Mammary epithelial cell (primary cell): ENCODE measurements at regions not wholly inside any gene's neighbourhood (a gene's known extent, or its start where the extent isn't known, plus 50 kb on each side); places are given as distances from the start of the nearest gene placed in this dataset.

ENCODE experiments used
- EZH2 ChIP-seq: IDR thresholded peaks from 2 replicates; pipeline ENCODE4 v1.6.1; 2012; ENCODE audit warnings: low read length, inconsistent platforms, borderline replicate concordance
- TF ChIP-seq, protein P1 (sequence below), 2 donors: IDR thresholded peaks in 1 of 2; conservative IDR thresholded peaks in 1 of 2; 2 replicates each; pipeline ENCODE4 v1.5.1; 2011 to 2012; ENCODE audit warnings: inconsistent platforms in 2 of 2, low read length in 2 of 2, mild to moderate bottlenecking in 2 of 2, control low read depth in 1 of 2, low read depth in 1 of 2; ENCODE audit not compliant: insufficient read depth in 1 of 2; ENCODE audit errors: extremely low read depth in 1 of 2

- TF ChIP-seq, protein P1, sequence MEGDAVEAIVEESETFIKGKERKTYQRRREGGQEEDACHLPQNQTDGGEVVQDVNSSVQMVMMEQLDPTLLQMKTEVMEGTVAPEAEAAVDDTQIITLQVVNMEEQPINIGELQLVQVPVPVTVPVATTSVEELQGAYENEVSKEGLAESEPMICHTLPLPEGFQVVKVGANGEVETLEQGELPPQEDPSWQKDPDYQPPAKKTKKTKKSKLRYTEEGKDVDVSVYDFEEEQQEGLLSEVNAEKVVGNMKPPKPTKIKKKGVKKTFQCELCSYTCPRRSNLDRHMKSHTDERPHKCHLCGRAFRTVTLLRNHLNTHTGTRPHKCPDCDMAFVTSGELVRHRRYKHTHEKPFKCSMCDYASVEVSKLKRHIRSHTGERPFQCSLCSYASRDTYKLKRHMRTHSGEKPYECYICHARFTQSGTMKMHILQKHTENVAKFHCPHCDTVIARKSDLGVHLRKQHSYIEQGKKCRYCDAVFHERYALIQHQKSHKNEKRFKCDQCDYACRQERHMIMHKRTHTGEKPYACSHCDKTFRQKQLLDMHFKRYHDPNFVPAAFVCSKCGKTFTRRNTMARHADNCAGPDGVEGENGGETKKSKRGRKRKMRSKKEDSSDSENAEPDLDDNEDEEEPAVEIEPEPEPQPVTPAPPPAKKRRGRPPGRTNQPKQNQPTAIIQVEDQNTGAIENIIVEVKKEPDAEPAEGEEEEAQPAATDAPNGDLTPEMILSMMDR (conservative IDR thresholded peaks at IDR 0.05 in 1 of 2, IDR thresholded peaks at IDR 0.05 in 1 of 2; ENCODE audit: extremely low read depth in 1 of 2, insufficient read depth in 1 of 2, low read depth in 1 of 2, low read length in 2 of 2), result no peak
- TF ChIP-seq EZH2, result no peak
These were observed 159.8 kb downstream of the SYK start for GRCh38 chr9:90961375-90961774.
